GM18909 (cell line): ENCODE measurements at regions not wholly inside any gene's neighbourhood (a gene's known extent, or its start where the extent isn't known, plus 50 kb on each side); places are given as distances from the start of the nearest gene placed in this dataset.
"Not testable (repeated sequence)": the region's sequence is repeated elsewhere in the genome, so short reads cannot be mapped to it uniquely, and the experiment has no call there.

Source experiments
- ATAC-seq: cut with Tn5 transposase; IDR thresholded peaks from one replicate; pipeline ENCODE4 v1.9.1; 2021; ENCODE audit warnings: mild to moderate bottlenecking; ENCODE audit not compliant: unreplicated experiment, poor library complexity

DNA sequence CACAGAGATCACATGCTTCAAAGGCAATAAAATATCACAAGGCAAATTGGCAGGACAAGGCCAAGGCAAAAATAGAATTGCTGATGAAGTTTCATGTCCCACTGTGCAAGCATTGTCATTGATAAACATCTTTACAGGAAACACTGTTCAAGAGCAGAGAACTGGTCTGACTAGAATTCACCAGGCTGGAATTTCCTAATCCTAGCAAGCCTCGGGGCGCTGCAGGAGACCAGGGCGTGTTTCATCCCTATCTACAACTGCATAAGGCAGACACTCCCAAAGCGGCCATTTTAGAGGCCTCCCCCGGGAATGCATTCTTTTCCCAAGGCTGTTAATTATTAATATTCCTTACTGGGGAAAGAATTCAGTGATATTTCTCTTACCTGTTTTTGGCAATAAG, 103.7 kb upstream of the GHR start:
- ATAC-seq, result not testable (repeated sequence)

DNA sequence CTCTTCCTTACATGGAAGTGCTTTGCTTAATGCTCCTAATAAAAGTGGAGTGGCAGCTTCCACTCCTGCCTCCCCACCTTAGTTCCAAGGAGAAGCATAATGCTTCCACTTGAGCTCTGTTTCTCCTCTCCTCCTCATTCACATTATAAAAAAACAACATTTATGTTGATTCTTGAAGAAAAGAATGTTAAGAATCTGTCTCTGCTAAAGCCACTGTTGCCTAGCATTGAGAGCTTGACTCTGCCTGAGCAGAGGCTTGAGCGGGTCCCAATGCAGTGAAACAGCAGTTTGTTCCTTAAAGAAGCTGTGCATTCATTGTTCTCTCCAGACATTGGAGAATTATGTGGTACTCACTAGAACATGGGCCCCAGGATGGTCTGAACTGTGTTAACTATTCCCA, 101.5 kb upstream of the GHR start:
- ATAC-seq, result no peak

DNA sequence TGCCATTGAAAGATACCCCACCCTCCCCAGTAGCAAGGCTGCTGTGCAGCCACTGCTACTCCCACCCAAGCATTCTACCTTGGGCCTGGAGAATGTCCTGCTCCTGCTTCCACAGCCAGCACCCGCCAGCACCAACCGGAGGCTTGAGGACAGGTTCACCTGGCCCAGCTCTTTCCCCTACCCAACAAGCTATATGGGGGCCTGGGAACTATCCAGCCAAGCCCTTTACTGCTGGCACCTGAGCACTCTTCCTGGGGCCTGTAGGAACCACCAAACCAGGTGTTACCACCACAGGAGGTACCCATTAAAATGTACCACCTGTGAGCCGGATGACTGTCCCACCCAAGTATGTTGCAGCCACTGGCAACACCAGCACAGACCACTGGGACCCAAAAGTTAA, 86.1 kb upstream of the GHR start:
- no peak for ATAC-seq

DNA sequence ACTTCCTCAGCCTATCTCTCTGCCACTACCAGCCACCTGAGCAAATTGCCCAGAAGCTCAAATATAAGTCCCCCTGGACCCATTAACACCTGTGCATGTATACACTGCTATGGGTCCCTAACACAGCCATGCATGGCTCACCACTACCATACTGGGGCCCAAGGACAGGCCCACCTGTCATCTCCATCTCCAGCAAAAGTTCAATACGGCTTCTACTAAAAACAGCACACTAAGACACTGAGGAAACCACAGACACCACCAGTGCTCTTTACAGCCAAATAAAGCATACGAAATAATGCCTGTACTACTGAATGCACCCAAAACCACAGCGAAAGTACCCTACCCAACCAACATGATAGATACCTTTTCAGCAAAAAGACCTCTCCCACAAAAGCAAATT, 85.6 kb upstream of the GHR start:
- ATAC-seq, result no peak

DNA sequence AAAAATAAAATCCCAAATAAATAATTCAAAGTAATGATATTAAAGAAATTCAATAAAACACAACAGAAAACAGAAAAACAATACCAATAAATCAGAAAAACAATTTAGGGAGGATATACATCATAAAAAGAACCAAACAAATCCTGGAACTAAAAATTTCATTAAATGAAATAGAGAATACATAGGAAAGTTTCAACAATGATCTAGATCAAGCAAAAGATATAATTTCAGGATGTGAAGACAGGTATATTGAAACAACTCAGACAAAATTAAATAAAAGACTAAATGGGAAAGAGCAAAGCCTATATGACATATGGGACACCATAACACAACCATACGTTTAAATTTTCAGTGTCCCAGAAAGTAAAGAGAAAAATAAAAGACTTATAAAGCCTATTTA, 85.1 kb upstream of the GHR start:
- no peak for ATAC-seq

DNA sequence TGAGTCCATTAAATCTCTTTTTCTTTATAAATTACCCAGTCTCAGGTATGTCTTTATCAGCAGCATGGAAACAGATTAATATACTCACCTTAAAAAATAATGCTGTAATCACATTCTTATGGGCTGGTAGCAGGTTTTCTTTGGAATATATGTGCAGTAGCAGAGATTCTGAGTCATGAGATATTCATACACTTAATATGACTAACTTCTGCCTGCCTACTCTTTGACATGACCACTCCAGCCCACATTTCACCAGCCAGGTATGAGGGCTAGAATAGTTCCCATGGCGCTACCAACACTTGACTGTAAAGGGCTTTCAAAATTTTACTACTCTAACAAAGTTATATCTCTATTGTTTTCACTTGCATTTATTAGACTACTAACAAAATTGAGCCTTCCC, 74.1 kb upstream of the GHR start:
- ATAC-seq, result no peak

DNA sequence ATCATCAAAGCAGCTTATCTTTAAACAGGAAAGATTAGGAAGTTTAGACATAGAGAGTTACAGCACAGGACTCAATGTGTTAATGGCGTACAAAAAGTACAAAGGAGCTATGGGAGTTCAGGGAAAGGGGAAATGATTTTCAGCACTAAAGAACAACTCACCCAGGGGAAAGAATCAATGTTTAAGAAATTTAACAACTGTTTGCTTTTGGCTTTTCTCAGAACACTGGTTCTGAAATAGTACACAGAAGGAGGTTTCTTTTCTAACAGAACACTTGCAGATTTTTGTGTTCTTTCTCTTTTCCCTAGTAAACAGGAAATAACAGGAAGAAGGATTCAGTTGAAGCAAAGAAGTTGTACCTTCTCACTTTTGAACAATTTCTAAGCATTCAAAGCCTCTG, 71.3 kb upstream of the GHR start:
- ATAC-seq, result no peak

DNA sequence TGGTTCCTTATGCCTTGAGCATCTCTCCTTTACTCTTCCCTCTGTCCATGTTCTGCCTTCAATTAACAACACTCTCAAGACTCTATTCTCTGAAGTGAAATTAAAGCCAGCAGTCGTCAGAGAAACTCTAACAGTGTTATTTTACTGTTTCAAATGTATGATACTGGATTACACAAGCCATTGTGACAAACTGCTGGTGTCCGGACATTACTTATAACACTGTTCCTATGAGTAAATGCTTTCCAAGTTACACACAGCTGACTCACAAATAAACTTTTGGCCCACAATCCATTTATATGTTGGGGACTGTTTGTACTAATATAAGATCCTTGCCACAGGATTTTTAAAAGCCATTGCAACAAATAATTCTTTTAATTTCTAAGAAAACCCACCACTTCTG, 63.2 kb upstream of the GHR start:
- ATAC-seq, result no peak

DNA sequence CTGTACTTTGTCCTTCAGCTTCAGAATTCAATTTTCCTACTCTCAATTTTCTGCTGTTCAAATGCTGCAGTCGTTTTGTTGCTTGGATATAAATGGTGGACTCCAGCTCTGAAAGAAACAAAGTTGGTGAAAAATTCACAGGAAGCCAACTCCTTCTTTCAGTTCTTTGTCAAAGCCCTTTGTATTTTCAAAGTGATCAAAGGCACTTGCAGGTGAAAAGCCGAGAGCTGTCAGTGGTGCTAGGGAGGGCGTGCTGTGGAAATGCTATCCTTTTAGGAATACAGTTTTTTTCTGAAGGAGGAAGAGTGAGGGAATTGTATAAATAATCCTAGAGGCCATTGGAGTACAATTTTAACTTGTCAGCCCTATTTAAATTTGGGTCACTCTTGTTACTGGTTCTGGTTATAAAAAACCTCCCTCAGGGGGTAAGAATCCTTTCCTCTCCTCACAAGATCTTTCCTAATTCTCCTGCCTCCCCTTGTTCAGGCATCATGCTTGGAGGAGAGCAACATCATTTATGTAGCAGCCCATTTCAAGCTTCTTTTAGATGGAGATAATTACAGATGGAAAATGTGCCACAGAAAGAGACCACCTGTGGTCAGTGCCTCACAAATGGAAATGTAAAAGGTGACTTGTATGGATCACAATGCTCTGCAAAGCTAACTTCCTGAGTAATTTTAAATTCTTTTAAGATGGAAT, 62.5 kb upstream of the GHR start:
- no peak for ATAC-seq

DNA sequence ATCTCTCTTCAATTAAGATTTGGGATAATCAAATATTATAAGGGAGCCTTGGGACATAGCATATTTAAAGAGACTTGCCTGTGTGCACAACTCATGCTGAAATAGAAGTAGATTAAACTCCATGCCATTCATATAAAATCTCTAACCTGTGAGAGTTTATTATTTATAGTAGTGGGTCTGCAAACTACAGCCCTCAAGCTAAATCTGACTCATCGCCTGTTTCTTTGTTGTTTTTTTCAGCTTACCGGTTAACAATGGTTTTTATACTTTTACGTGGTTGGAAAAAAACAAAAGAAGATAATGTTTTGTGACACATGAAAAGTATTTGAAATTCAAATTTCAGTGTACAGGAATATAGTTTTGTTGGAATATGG, 61.9 kb upstream of the GHR start:
- ATAC-seq, result no peak

DNA sequence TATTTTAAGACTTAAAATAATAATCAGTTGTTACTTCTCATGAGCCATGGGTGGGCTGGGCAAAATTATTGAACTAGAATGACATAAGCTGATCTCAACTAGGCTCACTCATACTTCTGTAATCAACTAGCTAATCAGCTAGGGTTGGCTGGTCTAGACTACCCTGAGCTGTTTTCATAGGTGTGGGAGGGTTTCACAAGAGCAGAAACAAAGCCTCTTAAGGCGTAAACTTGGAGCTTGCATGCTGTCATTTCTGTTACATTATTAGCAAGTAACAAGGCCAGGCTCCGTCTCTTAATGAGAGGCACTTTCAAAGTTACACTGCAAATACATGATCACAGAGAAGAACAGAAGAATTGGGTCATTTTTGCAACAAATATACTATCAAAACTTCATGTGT, 57.2 kb upstream of the GHR start:
- ATAC-seq, result no peak
